B cell (primary cell): ENCODE measurements at regions not wholly inside any gene's neighbourhood (a gene's known extent, or its start where the extent isn't known, plus 50 kb on each side); places are given as distances from the start of the nearest gene placed in this dataset.

ENCODE experiments used
- ATAC-seq: fragments of 200-7000 bp; cut with Tn5 transposase; one replicate; pipeline ENCODE4 v1.10.0; 2021; ENCODE audit warnings: low read depth, mild to moderate bottlenecking, moderate number of reproducible peaks, moderate library complexity
- CTCF ChIA-PET: fragments of 350-600 bp; sonication (Branson Sonifier 250); formaldehyde crosslinking; loops from one replicate; lab custom pipeline; 2021; ENCODE audit warnings: antibody characterized with exemption, inconsistent platforms; lab: Charles Lee
- POLR2A ChIA-PET: fragments of 350-600 bp; sonication (Branson Sonifier 250); formaldehyde crosslinking; loops from one replicate; lab custom pipeline; 2021; ENCODE audit warnings: antibody characterized with exemption; lab: Charles Lee
- DNase-seq: peaks from one replicate; pipeline ENCODE4 v3.0.0; 2013
- H2AFZ ChIP-seq: 2 replicates; pipeline ENCODE4 v1.6.1; 2012; ENCODE audit warnings: mild to moderate bottlenecking, low read depth, low read length; ENCODE audit not compliant: insufficient read depth, poor library complexity, severe bottlenecking
- H3K27ac ChIP-seq, 2 donors: 1 replicate in 1 of 2; 2 replicates in 1 of 2; pipeline ENCODE4 v1.5.1; 2012 to 2013; ENCODE audit warnings: low read length in 2 of 2, mild to moderate bottlenecking in 2 of 2, moderate library complexity in 1 of 2
- H3K27me3 ChIP-seq, 4 experiments: fragments of 200-600 bp in 1 of 4; sonication (generic) in 1 of 4; replicated peaks in 1 of 4; 1 replicate in 2 of 4; 2 replicates in 2 of 4; pipeline versions ENCODE4 v1.6.1 to v1.7.0; 2013 to 2016; ENCODE audit warnings: low read length in 3 of 4, mild to moderate bottlenecking in 2 of 4, mixed read lengths in 1 of 4, moderate library complexity in 1 of 4; ENCODE audit not compliant: insufficient read depth in 4 of 4, control insufficient read depth in 3 of 4; ENCODE audit errors: control extremely low read depth in 1 of 4
- H3K36me3 ChIP-seq, 2 experiments: replicated peaks in 1 of 2; 1 replicate in 1 of 2; 2 replicates in 1 of 2; pipeline versions ENCODE4 v1.6.1 to v1.7.1; 2013; ENCODE audit warnings: low read length in 1 of 2; ENCODE audit not compliant: insufficient read depth in 2 of 2, control insufficient read depth in 1 of 2; ENCODE audit errors: control extremely low read depth in 1 of 2, extremely low read depth in 1 of 2
- H3K4me1 ChIP-seq, 2 donors: fragments of 200-600 bp in 1 of 2; sonication (generic) in 1 of 2; 1 replicate in 1 of 2; 2 replicates in 1 of 2; pipeline versions ENCODE4 v1.5.1 to v1.6.1; 2013 to 2017; ENCODE audit warnings: low read length in 2 of 2; ENCODE audit not compliant: control insufficient read depth in 2 of 2, insufficient read depth in 2 of 2
- H3K4me2 ChIP-seq: replicated peaks from 2 replicates; pipeline ENCODE3; 2012; ENCODE audit warnings: mild to moderate bottlenecking, low read depth, low read length; ENCODE audit not compliant: poor library complexity, severe bottlenecking
- H3K4me3 ChIP-seq, 5 experiments: fragments of 200-600 bp in 1 of 5; sonication (generic) in 1 of 5; 1 replicate in 3 of 5; 2 replicates in 2 of 5; pipeline versions ENCODE4 v1.5.1 to v1.7.0; 2011 to 2016; ENCODE audit warnings: low read length in 4 of 5, mild to moderate bottlenecking in 4 of 5, low read depth in 2 of 5, control low read depth in 1 of 5, moderate library complexity in 1 of 5; ENCODE audit not compliant: insufficient read depth in 1 of 5; ENCODE audit errors: control extremely low read depth in 1 of 5, extremely low read depth in 1 of 5
- H3K79me2 ChIP-seq: fragments of 200-600 bp; sonication (generic); one replicate; pipeline ENCODE4 v1.6.0; 2016; ENCODE audit warnings: low read length; ENCODE audit not compliant: control insufficient read depth, insufficient read depth
- H3K9ac ChIP-seq: fragments of 200-600 bp; sonication (generic); 2 replicates; pipeline ENCODE4 v1.6.1; 2017; ENCODE audit warnings: mild to moderate bottlenecking, low read length, moderate library complexity
- H3K9me3 ChIP-seq, 3 donors: one replicate each; pipeline versions ENCODE4 v1.6.1 to v1.7.1; 2013; ENCODE audit warnings: low read length in 2 of 3; ENCODE audit not compliant: control insufficient read depth in 2 of 3, insufficient read depth in 1 of 3; ENCODE audit errors: control extremely low read depth in 1 of 3
- H4K20me1 ChIP-seq: 2 replicates; pipeline ENCODE4 v1.6.0; 2012; ENCODE audit warnings: mild to moderate bottlenecking, low read length; ENCODE audit not compliant: insufficient read depth, control insufficient read depth, poor library complexity, severe bottlenecking
- H3K27ac Mint-ChIP-seq: one replicate; pipeline ENCODE4 v1.8.0; 2021; ENCODE audit warnings: mixed read lengths
- H3K27me3 Mint-ChIP-seq: one replicate; pipeline ENCODE4 v1.8.0; 2021; ENCODE audit warnings: mixed read lengths
- H3K4me1 Mint-ChIP-seq: one replicate; pipeline ENCODE4 v1.8.0; 2021; ENCODE audit warnings: mixed read lengths
- H3K4me3 Mint-ChIP-seq: one replicate; pipeline ENCODE4 v1.8.0; 2021; ENCODE audit warnings: mixed read lengths
- H3K9me3 Mint-ChIP-seq: one replicate; pipeline ENCODE4 v1.8.0; 2022; ENCODE audit warnings: mixed read lengths; ENCODE audit not compliant: insufficient read depth
- EZH2 ChIP-seq: IDR thresholded peaks from 2 replicates; pipeline ENCODE4 v1.6.1; 2012; ENCODE audit warnings: borderline replicate concordance, low read depth, mild to moderate bottlenecking, moderate library complexity, low read length; ENCODE audit not compliant: insufficient read depth, poor library complexity, severe bottlenecking
- WGBS: methylation state at CpG from one replicate; pipeline ENCODE4 v1.1.5; 2013; ENCODE audit warnings: missing lambda C conversion rate; ENCODE audit not compliant: insufficient coverage; 5-methylcytosine and 5-hydroxymethylcytosine counted together
- intact Hi-C: fragments of 100-400 bp; cut with micrococcal nuclease; formaldehyde crosslinking; loops from one replicate; pipeline ENCODE4 v1.10.0; 2022
- TF ChIP-seq, protein P1 (sequence below): fragments of 200-600 bp; IDR thresholded peaks from one replicate; pipeline ENCODE4 v1.8.0; 2022; ENCODE audit warnings: antibody characterized with exemption, mild to moderate bottlenecking

- H3K27ac ChIP-seq, result no peak overlapping the region
- H3K4me1 ChIP-seq, result no peaks in the 10 kb centered on the region
- Mint-ChIP-seq H3K27me3 (peaks cover 35% of the 10 kb centered on the region), H3K4me3 (no peak overlapping the region), H3K4me1 (no peaks in the 10 kb centered on the region), H3K9me3 (peaks cover 2% of the 10 kb centered on the region), H3K27ac (no peak overlapping the region)
- ATAC-seq (no peak), DNase-seq (no peak)
- H3K79me2 ChIP-seq, result no peaks in the 10 kb centered on the region
- H3K9me3 ChIP-seq, result no peaks in the 10 kb centered on the region
- no peak overlapping the region for H2AFZ ChIP-seq
- ChIA-PET POLR2A (no interaction called here), CTCF (no interaction called here)
- WGBS, result 93% methylated on average over 6 of the region's 9 CpGs
- H3K9ac ChIP-seq, result no peak overlapping the region
- no peaks in the 10 kb centered on the region for H3K36me3 ChIP-seq
- H4K20me1 ChIP-seq, result no peaks in the 10 kb centered on the region
- intact Hi-C loops, result no loop called here
- H3K4me3 ChIP-seq, result no peak overlapping the region
- TF ChIP-seq, protein P1, sequence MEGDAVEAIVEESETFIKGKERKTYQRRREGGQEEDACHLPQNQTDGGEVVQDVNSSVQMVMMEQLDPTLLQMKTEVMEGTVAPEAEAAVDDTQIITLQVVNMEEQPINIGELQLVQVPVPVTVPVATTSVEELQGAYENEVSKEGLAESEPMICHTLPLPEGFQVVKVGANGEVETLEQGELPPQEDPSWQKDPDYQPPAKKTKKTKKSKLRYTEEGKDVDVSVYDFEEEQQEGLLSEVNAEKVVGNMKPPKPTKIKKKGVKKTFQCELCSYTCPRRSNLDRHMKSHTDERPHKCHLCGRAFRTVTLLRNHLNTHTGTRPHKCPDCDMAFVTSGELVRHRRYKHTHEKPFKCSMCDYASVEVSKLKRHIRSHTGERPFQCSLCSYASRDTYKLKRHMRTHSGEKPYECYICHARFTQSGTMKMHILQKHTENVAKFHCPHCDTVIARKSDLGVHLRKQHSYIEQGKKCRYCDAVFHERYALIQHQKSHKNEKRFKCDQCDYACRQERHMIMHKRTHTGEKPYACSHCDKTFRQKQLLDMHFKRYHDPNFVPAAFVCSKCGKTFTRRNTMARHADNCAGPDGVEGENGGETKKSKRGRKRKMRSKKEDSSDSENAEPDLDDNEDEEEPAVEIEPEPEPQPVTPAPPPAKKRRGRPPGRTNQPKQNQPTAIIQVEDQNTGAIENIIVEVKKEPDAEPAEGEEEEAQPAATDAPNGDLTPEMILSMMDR, result no peak
- no peak for TF ChIP-seq EZH2
- H3K4me2 ChIP-seq, result no peak overlapping the region
- peaks cover 0 to 6% (median 0%) of the 10 kb centered on the region in 4 experiments for H3K27me3 ChIP-seq
Observed at GRCh38 chr14:101394374-101394773, 166.9 kb upstream of the DIO3 start.

GRCh38 chr14:101395779-101396178 lies 165.5 kb upstream of the DIO3 start:
- Histone ChIP-seq H3K9me3 (no peaks in the 10 kb centered on the region), H3K27me3 (peaks cover 0 to 6% (median 0%) of the 10 kb centered on the region in 4 experiments), H3K9ac (no peak overlapping the region), H3K79me2 (no peaks in the 10 kb centered on the region), H3K4me2 (no peak overlapping the region), H4K20me1 (no peaks in the 10 kb centered on the region), H3K4me3 (no peak overlapping the region), H3K27ac (no peak overlapping the region), H3K36me3 (no peaks in the 10 kb centered on the region), H2AFZ (no peak overlapping the region), H3K4me1 (peaks cover 0 to 8% of the 10 kb centered on the region in 2 donors)
- ATAC-seq (no peak), DNase-seq (no peak)
- Mint-ChIP-seq H3K4me3 (no peak overlapping the region), H3K27ac (no peak overlapping the region), H3K4me1 (peaks cover 4% of the 10 kb centered on the region), H3K9me3 (peaks cover 2% of the 10 kb centered on the region), H3K27me3 (peaks cover 43% of the 10 kb centered on the region)
- CTCF ChIA-PET, result no interaction called here
- 94% methylated on average over 5 of the region's 5 CpGs for WGBS
- TF ChIP-seq, protein P1, result no peak
- no peak for TF ChIP-seq EZH2
- POLR2A ChIA-PET, result no interaction called here
- intact Hi-C loops, result no loop called here
